NB4 (cell line): ENCODE measurements at regions not wholly inside any gene's neighbourhood (a gene's known extent, or its start where the extent isn't known, plus 50 kb on each side); places are given as distances from the start of the nearest gene placed in this dataset.

ENCODE experiments used
- DNase-seq: peaks from one replicate; pipeline ENCODE4 v3.0.0; 2010; ENCODE audit warnings: low read depth
- H3K4me3 ChIP-seq: one replicate; pipeline ENCODE4 v1.5.1; 2011; ENCODE audit warnings: mild to moderate bottlenecking, low read depth, low read length, moderate library complexity
- MYC ChIP-seq: IDR thresholded peaks from 2 replicates; pipeline ENCODE4 v1.6.1; 2011; ENCODE audit warnings: low read depth, low read length
- POLR2A ChIP-seq: IDR thresholded peaks from 2 replicates; pipeline ENCODE4 v1.6.1; 2011; ENCODE audit warnings: mild to moderate bottlenecking; ENCODE audit not compliant: insufficient read length; ENCODE audit errors: extremely low read depth
- TF ChIP-seq, protein P1 (sequence below): IDR thresholded peaks from one replicate; pipeline ENCODE4 v1.5.1; 2012; ENCODE audit warnings: low read depth, low read length
- TF ChIP-seq, protein P2 (sequence below): IDR thresholded peaks from 2 replicates; pipeline ENCODE4 v1.6.1; 2011; ENCODE audit warnings: low read depth, low read length

DNA sequence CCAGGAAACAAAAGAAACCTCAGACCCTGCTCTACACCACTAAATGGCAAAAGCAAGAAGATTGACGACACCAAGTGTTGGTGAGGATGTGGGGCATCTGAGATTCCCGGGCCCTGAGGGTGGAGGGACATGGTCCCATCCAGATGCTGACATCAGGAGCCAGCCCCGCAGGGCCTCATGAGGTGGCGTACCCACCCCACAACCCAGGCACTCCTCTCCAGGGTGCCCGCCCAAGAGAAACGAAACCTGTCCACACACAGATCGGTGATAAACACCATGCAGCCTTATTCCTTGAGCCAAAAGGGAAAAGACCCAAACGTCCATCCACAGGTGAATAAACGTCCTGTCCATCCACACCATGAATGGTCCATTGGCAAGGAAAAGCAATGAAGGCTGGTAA is 54.8 kb upstream of the C14orf180 start:
- H3K4me3 ChIP-seq, result no peak overlapping the region
- no peak for DNase-seq
- TF ChIP-seq, protein P1, sequence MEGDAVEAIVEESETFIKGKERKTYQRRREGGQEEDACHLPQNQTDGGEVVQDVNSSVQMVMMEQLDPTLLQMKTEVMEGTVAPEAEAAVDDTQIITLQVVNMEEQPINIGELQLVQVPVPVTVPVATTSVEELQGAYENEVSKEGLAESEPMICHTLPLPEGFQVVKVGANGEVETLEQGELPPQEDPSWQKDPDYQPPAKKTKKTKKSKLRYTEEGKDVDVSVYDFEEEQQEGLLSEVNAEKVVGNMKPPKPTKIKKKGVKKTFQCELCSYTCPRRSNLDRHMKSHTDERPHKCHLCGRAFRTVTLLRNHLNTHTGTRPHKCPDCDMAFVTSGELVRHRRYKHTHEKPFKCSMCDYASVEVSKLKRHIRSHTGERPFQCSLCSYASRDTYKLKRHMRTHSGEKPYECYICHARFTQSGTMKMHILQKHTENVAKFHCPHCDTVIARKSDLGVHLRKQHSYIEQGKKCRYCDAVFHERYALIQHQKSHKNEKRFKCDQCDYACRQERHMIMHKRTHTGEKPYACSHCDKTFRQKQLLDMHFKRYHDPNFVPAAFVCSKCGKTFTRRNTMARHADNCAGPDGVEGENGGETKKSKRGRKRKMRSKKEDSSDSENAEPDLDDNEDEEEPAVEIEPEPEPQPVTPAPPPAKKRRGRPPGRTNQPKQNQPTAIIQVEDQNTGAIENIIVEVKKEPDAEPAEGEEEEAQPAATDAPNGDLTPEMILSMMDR, result no peak
- TF ChIP-seq, protein P2, sequence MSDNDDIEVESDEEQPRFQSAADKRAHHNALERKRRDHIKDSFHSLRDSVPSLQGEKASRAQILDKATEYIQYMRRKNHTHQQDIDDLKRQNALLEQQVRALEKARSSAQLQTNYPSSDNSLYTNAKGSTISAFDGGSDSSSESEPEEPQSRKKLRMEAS, result no peak
- TF ChIP-seq MYC (no peak), POLR2A (no peak)

DNA sequence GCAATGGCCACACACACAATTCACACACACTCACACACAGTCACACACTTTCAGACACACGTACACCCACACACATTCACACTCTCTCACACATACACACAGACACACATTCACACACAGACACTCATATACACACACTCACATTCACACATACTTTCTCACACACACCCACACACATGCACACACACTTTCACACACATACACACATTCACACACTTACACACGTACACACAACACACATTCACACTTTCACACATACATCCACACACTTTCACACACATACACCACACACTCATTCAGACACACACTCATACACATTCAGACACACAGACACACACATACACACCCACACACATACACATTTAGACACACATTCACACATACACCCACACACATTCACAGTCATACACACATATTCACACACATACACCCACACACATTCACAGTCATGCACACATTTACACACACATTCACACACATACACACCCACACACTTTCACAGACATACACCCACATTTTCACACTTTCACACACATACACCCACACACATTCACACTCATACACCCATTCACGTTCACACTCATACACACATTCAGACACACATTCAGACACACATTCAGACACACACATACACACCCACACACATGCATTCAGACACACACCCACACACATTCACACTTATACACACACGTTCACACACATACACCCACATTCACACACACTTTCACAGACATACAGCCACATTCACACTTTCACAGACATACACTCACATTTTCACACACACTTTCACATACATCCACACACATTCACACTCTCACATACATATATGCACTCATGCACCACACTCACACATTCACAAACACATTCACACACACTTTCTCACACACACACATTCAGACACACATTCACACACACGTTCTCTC is 52.6 kb upstream of the C14orf180 start:
- DNase-seq, result no peak
- no peak overlapping the region for H3K4me3 ChIP-seq
- TF ChIP-seq, protein P2, result no peak
- TF ChIP-seq, protein P1, result no peak
- TF ChIP-seq MYC, result no peak

DNA sequence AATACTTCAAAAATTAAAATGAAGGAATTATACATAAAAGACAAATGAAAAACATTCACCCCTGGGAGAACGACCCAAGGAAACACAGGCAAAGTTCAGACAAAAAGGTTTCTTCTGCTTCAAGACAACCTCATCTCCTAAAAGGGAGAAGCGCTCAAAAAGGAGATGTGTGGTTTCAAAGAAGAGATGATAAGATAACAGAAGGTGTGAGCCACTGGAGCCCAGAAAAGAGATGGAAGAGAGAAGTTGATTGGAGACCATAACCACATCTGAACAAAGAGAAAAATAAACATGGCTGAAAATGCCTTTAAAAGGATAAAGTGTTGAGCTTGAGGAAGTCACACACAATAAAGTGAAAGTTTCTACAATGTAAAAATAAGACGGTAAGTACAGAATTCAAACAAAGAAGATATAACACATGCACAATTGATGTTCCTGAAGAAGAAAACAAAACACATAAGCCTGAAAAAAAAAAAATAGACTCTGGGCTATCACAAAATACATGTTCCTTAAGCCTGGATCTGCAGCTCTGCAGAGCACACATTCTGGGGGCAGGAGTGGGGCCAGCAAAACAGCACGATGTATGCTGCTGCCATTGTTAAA is 51.6 kb upstream of the C14orf180 start:
- H3K4me3 ChIP-seq, result no peak overlapping the region

DNA sequence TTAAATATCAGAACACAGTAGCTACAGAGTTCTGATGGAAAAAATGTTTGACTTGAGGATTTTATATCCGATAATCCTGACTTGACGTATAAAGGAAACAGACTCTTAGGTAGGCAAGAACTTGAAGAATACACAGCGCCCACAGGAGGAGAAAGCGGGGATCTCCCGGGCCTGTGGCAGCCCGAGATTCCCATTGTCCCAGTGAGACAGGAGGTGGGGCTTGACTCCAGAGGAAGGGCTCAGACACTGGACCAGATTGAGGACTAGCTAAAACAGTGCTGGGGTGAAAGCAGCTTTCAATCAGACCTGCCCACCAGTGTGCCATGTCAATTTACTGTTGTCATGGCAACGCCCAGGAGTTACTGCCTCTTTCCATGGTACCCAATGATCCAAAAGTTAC is 51.1 kb upstream of the C14orf180 start:
- no peak overlapping the region for H3K4me3 ChIP-seq
- no peak for DNase-seq
- TF ChIP-seq, protein P2, result no peak
- TF ChIP-seq MYC (no peak), POLR2A (no peak)
- TF ChIP-seq, protein P1, result no peak

More for the DNA sequence above, 51.6 kb upstream of the C14orf180 start:
- TF ChIP-seq POLR2A, result no peak
- TF ChIP-seq, protein P2, result no peak
- TF ChIP-seq, protein P1, result no peak
- TF ChIP-seq MYC, result no peak
- no peak for DNase-seq
